ENCODE measurements at regions not wholly inside any gene's neighbourhood (a gene's known extent, or its start where the extent isn't known, plus 50 kb on each side); places are given as distances from the start of the nearest gene placed in this dataset.
"Not testable (repeated sequence)": the region's sequence is repeated elsewhere in the genome, so short reads cannot be mapped to it uniquely, and the experiment has no call there.

GRCh38 chr18:10131460-10132395 lies 217.9 kb downstream of the VAPA start:
- Histone ChIP-seq H3K9me3 (ENCODE audit: low read depth) (no peaks in the 10 kb centered on the region), H4K20me1 (ENCODE audit: insufficient read depth, poor library complexity, severe bottlenecking) (no peaks in the 10 kb centered on the region), H3K4me2 (peak overlapping the region; percentile 89), H3K4me3 (no peak overlapping the region), H3K27ac (peak overlapping the region; percentile 52), H3K36me3 (replicated peaks; ENCODE audit: insufficient read depth, low read depth) (no peaks in the 10 kb centered on the region), H3K9me2 (replicated peaks; ENCODE audit: insufficient read depth) (no peaks in the 10 kb centered on the region), H2AFZ (peak overlapping the region; percentile 51), H3K27me3 (no peaks in the 10 kb centered on the region), H3K4me1 (ENCODE audit: insufficient read depth) (peaks cover 12% of the 10 kb centered on the region), H3K79me2 (no peaks in the 10 kb centered on the region)
- DNase-seq (ENCODE audit: low spot score): peak; percentile 65
- TF ChIP-seq EZH2phosphoT487 (IDR thresholded peaks at IDR 0.05; ENCODE audit: low read depth, severe bottlenecking, unreplicated experiment) (no peak), EZH2 (IDR thresholded peaks at IDR 0.05; ENCODE audit: borderline replicate concordance) (no peak), CTCF (IDR thresholded peaks at IDR 0.05; ENCODE audit: poor library complexity) (no peak)
- whole genome bisulfite sequencing (ENCODE audit: low lambda C conversion rate, missing lambda C conversion rate): 7% methylated on average over 42 of the region's 48 CpGs

- Histone ChIP-seq H3K9me3 (ENCODE audit: low read depth) (no peaks in the 10 kb centered on the region), H3K79me2 (no peaks in the 10 kb centered on the region), H3K4me3 (no peak overlapping the region), H3K36me3 (replicated peaks; ENCODE audit: insufficient read depth, low read depth) (no peaks in the 10 kb centered on the region), H3K4me1 (ENCODE audit: insufficient read depth) (peaks cover 16% of the 10 kb centered on the region), H3K27me3 (no peaks in the 10 kb centered on the region), H3K9me2 (replicated peaks; ENCODE audit: insufficient read depth) (no peaks in the 10 kb centered on the region), H4K20me1 (ENCODE audit: insufficient read depth, poor library complexity, severe bottlenecking) (no peaks in the 10 kb centered on the region), H2AFZ (no peak overlapping the region), H3K27ac (no peak overlapping the region), H3K4me2 (no peak overlapping the region)
- TF ChIP-seq EZH2 (IDR thresholded peaks at IDR 0.05; ENCODE audit: borderline replicate concordance) (no peak), CTCF (IDR thresholded peaks at IDR 0.05; ENCODE audit: poor library complexity) (no peak), EZH2phosphoT487 (IDR thresholded peaks at IDR 0.05; ENCODE audit: low read depth, severe bottlenecking, unreplicated experiment) (no peak)
- DNase-seq (ENCODE audit: low spot score): no peak
- WGBS (ENCODE audit: low lambda C conversion rate, missing lambda C conversion rate): 92% methylated on average over 2 of the region's 2 CpGs
These were observed 219.7 kb downstream of the VAPA start for GRCh38 chr18:10133516-10133915.

GRCh38 chr18:10134204-10134603 lies 220.4 kb downstream of the VAPA start:
- Histone ChIP-seq H3K4me3 (no peak overlapping the region), H2AFZ (no peak overlapping the region), H3K79me2 (no peaks in the 10 kb centered on the region), H3K36me3 (replicated peaks; ENCODE audit: insufficient read depth, low read depth) (no peaks in the 10 kb centered on the region), H3K27me3 (no peaks in the 10 kb centered on the region), H3K27ac (no peak overlapping the region), H4K20me1 (ENCODE audit: insufficient read depth, poor library complexity, severe bottlenecking) (no peaks in the 10 kb centered on the region), H3K4me2 (no peak overlapping the region), H3K9me3 (ENCODE audit: low read depth) (no peaks in the 10 kb centered on the region), H3K4me1 (ENCODE audit: insufficient read depth) (peaks cover 21% of the 10 kb centered on the region), H3K9me2 (replicated peaks; ENCODE audit: insufficient read depth) (no peaks in the 10 kb centered on the region)
- DNase-seq (ENCODE audit: low spot score): no peak
- TF ChIP-seq EZH2phosphoT487 (IDR thresholded peaks at IDR 0.05; ENCODE audit: low read depth, severe bottlenecking, unreplicated experiment) (no peak), CTCF (IDR thresholded peaks at IDR 0.05; ENCODE audit: poor library complexity) (no peak), EZH2 (IDR thresholded peaks at IDR 0.05; ENCODE audit: borderline replicate concordance) (no peak)
- WGBS (ENCODE audit: low lambda C conversion rate, missing lambda C conversion rate): 93% methylated on average over 14 of the region's 14 CpGs

GRCh38 chr18:10134749-10135148 lies 220.9 kb downstream of the VAPA start:
- WGBS (ENCODE audit: low lambda C conversion rate, missing lambda C conversion rate): 95% methylated on average over 2 of the region's 3 CpGs
- H4K20me1 ChIP-seq (ENCODE audit: insufficient read depth, poor library complexity, severe bottlenecking); DNase-seq (ENCODE audit: low spot score); H3K27me3 ChIP-seq; H3K79me2 ChIP-seq; H3K4me3 ChIP-seq; H3K36me3 ChIP-seq (replicated peaks; ENCODE audit: insufficient read depth, low read depth); H3K9me2 ChIP-seq (replicated peaks; ENCODE audit: insufficient read depth); H3K9me3 ChIP-seq (ENCODE audit: low read depth); H3K27ac ChIP-seq; H3K4me2 ChIP-seq; H2AFZ ChIP-seq: not testable (repeated sequence)
- H3K4me1 ChIP-seq (ENCODE audit: insufficient read depth): peaks cover 26% of the 10 kb centered on the region

Data from hepatocyte (in vitro differentiated cells).